ENCODE measurements at regions not wholly inside any gene's neighbourhood (a gene's known extent, or its start where the extent isn't known, plus 50 kb on each side); places are given as distances from the start of the nearest gene placed in this dataset.

- 57 to 68% methylated on average over 15 of the region's 15 CpGs for WGBS, 2 donors
- no peak overlapping the region for H3K4me3 ChIP-seq (ENCODE audit: low read depth, poor library complexity, severe bottlenecking)
- intact Hi-C loops (cut with DNase I; ENCODE audit: low total_unique reads), result no loop called here
- peak in 1 of 2 donors; percentile 60 for DNase-seq (ENCODE audit: low spot score in 2 of 2)
- TF ChIP-seq, protein P1, sequence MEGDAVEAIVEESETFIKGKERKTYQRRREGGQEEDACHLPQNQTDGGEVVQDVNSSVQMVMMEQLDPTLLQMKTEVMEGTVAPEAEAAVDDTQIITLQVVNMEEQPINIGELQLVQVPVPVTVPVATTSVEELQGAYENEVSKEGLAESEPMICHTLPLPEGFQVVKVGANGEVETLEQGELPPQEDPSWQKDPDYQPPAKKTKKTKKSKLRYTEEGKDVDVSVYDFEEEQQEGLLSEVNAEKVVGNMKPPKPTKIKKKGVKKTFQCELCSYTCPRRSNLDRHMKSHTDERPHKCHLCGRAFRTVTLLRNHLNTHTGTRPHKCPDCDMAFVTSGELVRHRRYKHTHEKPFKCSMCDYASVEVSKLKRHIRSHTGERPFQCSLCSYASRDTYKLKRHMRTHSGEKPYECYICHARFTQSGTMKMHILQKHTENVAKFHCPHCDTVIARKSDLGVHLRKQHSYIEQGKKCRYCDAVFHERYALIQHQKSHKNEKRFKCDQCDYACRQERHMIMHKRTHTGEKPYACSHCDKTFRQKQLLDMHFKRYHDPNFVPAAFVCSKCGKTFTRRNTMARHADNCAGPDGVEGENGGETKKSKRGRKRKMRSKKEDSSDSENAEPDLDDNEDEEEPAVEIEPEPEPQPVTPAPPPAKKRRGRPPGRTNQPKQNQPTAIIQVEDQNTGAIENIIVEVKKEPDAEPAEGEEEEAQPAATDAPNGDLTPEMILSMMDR (IDR thresholded peaks at IDR 0.05), result no peak
- no peak for TF ChIP-seq POLR2A (IDR thresholded peaks at IDR 0.05)
These were observed 374.7 kb downstream of the NPHP4 start for GRCh38 chr1:5617546-5617945.

- 81 to 84% methylated on average over 6 of the region's 6 CpGs for WGBS, 2 donors
These were observed 375.1 kb downstream of the NPHP4 start for GRCh38 chr1:5617179-5617520.

GRCh38 chr1:5616366-5617178 is 375.7 kb downstream of the NPHP4 start:
- 80% methylated on average over 22 of the region's 22 CpGs for WGBS, 2 donors
- peak in 1 of 2 donors; percentile 75 for DNase-seq (ENCODE audit: low spot score in 2 of 2)
- H3K4me3 ChIP-seq (ENCODE audit: low read depth, poor library complexity, severe bottlenecking), result no peak overlapping the region
- intact Hi-C loops (cut with DNase I; ENCODE audit: low total_unique reads), result no loop called here
- TF ChIP-seq POLR2A (IDR thresholded peaks at IDR 0.05), result no peak
- TF ChIP-seq, protein P1 (IDR thresholded peaks at IDR 0.05), result no peak

More at GRCh38 chr1:5617179-5617520, 375.1 kb downstream of the NPHP4 start:
- intact Hi-C loops (cut with DNase I; ENCODE audit: low total_unique reads), result no loop called here
- peak in 1 of 2 donors; percentile 39 for DNase-seq (ENCODE audit: low spot score in 2 of 2)
- no peak overlapping the region for H3K4me3 ChIP-seq (ENCODE audit: low read depth, poor library complexity, severe bottlenecking)
- no peak for TF ChIP-seq POLR2A (IDR thresholded peaks at IDR 0.05)
- TF ChIP-seq, protein P1 (IDR thresholded peaks at IDR 0.05), result no peak

DNA sequence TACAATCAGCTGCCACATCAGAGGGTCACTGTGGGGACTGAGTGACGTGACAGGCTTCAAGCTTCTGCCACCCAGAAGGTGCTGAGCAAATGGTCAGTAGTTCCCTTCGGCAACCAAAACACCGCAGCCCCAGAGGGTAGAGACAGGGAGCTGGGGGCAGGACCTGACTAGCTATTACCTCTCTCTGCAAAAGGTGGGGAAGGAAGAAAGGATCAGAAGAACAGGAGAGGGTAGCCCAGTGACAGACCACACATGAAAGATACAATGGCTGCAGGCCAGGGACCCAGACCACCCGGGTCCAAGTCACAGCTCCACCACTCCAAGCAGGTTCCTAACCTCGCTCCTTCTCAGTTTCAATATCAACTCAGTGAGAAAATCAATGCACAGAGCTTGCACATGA is 377.1 kb downstream of the NPHP4 start:
- no peak for DNase-seq (ENCODE audit: low spot score in 2 of 2)
- intact Hi-C loops (cut with DNase I; ENCODE audit: low total_unique reads), result no loop called here

GRCh38 chr1:5613900-5614299 is 378.3 kb downstream of the NPHP4 start:
- peak in 1 of 2 donors; percentile 52 for DNase-seq (ENCODE audit: low spot score in 2 of 2)
- TF ChIP-seq, protein P1 (IDR thresholded peaks at IDR 0.05), result no peak
- TF ChIP-seq POLR2A (IDR thresholded peaks at IDR 0.05), result no peak
- intact Hi-C loops (cut with DNase I; ENCODE audit: low total_unique reads), result no loop called here
- no peak overlapping the region for H3K4me3 ChIP-seq (ENCODE audit: low read depth, poor library complexity, severe bottlenecking)
- 80 to 81% methylated on average over 4 of the region's 4 CpGs for WGBS, 2 donors

More for the DNA sequence above, 377.1 kb downstream of the NPHP4 start:
- 75 to 79% methylated on average over 5 of the region's 5 CpGs for whole genome bisulfite sequencing, 2 donors
- TF ChIP-seq, protein P1 (IDR thresholded peaks at IDR 0.05), result no peak
- TF ChIP-seq POLR2A (IDR thresholded peaks at IDR 0.05), result no peak
- H3K4me3 ChIP-seq (ENCODE audit: low read depth, poor library complexity, severe bottlenecking), result no peak overlapping the region

All from lower leg skin (tissue), 4 donors.